PC-3 (cell line): ENCODE measurements at regions not wholly inside any gene's neighbourhood (a gene's known extent, or its start where the extent isn't known, plus 50 kb on each side); places are given as distances from the start of the nearest gene placed in this dataset.
"Not testable (repeated sequence)": the region's sequence is repeated elsewhere in the genome, so short reads cannot be mapped to it uniquely, and the experiment has no call there.

Experiments used
- CTCF ChIP-seq: fragments of 300-600 bp; sonication (generic); conservative IDR thresholded peaks from 2 replicates; pipeline ENCODE4 v1.5.1; 2017; ENCODE audit warnings: antibody characterized with exemption, low read depth, mild to moderate bottlenecking, low read length
- EZH2phosphoT487 ChIP-seq: fragments of 300-600 bp; sonication (generic); IDR thresholded peaks from 2 replicates; pipeline ENCODE4 v1.6.1; 2018; ENCODE audit warnings: mild to moderate bottlenecking, antibody characterized with exemption, low read length, borderline replicate concordance

DNA sequence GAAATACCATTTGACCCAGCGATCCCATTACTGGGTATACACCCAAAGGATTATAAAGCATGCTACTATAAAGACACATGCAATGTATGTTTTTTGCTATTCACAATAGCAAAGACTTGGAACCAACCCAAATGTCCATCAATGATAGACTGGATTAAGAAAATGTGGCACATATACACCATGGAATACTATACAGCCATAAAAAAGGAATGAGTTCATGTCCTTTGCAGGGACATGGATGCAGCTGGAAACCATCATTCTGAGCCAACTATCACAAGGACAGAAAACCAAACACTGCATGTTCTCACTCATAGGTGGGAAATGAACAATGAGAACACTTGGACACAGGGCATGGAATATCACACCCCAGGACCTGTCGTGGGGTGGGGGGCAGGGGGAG lies 558.1 kb downstream of the NTRK3 start:
- not testable (repeated sequence) for TF ChIP-seq CTCF, EZH2phosphoT487
